ENCODE measurements at regions not wholly inside any gene's neighbourhood (a gene's known extent, or its start where the extent isn't known, plus 50 kb on each side); places are given as distances from the start of the nearest gene placed in this dataset.
"Not testable (repeated sequence)": the region's sequence is repeated elsewhere in the genome, so short reads cannot be mapped to it uniquely, and the experiment has no call there.

DNA sequence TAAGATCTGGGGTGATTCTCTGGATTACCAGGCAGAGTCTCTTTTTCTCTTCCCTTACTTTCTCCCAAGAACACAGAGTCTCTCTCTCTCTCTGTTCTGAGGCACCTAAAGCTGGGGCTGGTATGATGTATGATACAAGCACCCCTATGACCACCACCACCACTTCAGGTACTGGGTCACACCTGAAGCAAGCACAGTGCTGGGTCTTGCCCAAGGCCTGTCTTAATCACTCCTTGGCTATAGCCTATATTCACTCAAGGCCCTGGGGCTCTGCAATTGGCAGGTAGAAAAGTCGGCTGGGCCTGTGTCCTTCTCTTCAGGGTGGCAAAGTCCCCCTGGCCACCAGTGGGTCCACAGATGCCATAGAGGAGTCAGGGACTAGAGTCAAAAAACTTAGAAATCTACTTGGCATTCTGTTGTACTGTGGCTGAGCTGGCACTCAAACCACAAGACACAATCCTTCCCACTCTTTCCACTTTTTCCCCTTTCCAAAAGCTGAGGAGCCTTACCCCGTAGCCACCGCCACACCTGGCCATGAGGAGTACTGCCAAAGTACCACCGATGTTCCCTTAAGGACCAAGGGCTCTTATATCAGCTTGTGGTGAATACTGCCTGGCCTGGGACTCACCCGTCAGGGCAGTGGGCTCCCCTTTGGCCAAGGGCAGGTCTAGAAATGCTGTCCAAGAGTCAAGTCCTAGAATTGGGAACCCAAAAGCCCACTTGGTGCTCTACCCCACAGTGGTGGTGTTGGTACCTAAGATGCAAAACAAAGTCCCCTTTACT is 159.2 kb downstream of the POTEM start:
- not testable (repeated sequence) for DNase-seq

DNA sequence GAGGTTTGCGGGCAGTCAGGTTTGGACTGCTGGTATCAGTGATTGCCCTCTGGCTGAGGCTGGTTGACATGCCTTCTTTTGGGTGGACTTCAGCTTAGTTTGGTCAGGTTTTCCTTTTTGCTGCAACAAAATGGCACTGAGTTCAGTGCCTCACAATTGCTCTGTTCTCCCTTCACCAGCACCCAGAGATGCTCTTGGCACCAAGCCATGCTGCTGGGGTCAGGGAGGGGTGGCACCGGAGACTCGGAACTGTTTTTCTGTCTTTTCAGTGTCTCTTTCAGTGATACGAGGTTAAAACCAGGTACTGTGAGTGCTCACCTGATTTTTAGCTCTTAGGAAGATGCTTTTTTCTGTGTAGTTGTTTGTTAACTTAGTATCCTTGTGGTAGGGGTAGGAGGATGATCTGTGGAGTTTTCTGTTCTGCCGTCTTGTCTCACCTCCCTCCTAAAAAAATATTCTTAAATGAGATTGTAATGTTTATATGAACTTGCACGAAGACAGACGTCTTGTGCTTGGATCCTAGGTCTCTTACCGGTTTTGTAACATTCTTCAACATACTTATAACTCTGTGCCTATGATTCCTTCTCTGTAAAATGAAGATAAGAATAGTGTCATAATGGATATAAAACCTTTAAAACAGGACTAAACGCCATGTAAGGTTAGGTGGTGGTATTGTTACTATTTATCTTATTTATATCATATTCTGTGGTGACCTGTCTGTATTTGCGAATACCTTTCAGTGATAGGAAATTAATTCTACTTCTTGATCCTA is 160.6 kb downstream of the POTEM start:
- not testable (repeated sequence) for DNase-seq

GRCh38 chr14:19131553-19131952 is 164.3 kb downstream of the POTEM start:
- not testable (repeated sequence) for DNase-seq

GRCh38 chr14:19132013-19132835 is 165.0 kb downstream of the POTEM start:
- DNase-seq, result not testable (repeated sequence)

- not testable (repeated sequence) for DNase-seq
Observed at GRCh38 chr14:19132836-19133120, 165.5 kb downstream of the POTEM start.

DNA sequence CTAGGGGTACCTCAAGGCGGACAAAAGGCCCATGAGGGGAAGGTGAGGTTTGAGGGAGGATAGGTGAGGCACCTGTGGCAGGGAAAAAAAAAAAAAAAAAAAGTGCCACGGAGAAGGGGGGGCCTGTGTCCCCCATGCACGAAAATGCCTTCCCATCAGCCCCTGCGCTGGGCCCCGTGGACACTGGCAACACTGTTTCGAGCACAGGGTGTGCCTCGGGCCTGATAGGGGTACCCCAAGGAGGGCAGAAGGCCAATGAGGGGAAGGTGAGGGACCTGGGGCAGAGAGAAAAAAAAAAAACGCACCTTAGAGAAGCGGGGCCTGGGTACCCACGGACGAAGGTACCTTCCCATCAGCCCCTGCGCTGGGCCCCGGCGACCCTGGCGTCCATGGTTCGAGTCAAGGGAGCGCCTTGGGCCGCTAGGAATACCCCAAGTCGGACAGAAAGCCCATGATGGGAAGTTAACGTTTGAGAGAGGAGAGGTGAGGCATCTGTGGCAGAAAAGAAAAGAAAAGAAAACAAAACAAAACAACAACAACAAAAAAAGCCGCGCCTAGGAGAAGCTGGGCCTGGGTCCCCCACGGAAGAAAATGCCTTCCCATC is 190.0 kb downstream of the POTEM start:
- DNase-seq, result not testable (repeated sequence)

GRCh38 chr14:19158012-19158411 is 190.8 kb downstream of the POTEM start:
- not testable (repeated sequence) for DNase-seq

DNA sequence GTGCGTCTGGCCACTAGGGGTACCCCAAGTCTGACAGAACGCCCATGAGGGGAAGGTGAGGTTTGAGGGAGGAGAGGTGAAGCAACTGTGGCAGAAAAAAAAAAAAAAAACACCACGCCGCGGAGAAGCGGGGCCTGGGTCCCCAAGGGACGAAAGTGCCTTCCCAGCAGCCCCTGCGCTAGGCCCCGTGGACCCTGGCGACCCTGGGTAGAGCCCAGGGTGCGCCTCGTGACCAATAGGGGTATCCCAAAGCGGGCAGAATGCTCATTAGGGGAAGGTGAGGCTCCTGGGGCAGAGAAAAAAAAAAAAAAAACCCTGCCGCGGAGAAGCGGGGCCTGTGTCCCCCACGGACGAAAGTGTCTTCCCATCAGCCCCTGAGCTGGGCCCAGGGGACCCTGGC is 191.4 kb downstream of the POTEM start:
- DNase-seq, result not testable (repeated sequence)

- not testable (repeated sequence) for DNase-seq
Observed at GRCh38 chr14:19159003-19159625, 191.9 kb downstream of the POTEM start.

DNA sequence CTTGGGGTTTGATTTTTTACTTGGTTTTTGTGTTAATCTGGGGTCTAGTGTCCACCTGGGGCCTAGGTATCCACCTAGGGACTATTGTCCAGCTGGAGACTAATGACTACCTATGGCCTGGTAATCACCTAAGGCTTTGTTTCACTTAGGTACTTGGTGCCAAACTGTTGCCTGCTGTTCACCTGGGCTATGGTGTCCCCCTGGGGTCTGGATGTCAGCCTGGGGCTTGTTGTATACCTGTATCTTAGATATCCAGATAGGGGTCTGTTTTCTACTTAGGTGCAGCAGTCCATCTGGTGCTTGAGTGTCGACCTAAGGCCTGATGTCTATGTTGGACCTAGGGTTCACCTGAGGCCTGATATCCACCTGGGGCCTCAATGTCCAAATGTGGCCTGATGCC is 193.1 kb downstream of the POTEM start:
- not testable (repeated sequence) for DNase-seq

GRCh38 chr14:19161251-19162033 is 194.2 kb downstream of the POTEM start:
- peak; percentile 44 for DNase-seq

DNA sequence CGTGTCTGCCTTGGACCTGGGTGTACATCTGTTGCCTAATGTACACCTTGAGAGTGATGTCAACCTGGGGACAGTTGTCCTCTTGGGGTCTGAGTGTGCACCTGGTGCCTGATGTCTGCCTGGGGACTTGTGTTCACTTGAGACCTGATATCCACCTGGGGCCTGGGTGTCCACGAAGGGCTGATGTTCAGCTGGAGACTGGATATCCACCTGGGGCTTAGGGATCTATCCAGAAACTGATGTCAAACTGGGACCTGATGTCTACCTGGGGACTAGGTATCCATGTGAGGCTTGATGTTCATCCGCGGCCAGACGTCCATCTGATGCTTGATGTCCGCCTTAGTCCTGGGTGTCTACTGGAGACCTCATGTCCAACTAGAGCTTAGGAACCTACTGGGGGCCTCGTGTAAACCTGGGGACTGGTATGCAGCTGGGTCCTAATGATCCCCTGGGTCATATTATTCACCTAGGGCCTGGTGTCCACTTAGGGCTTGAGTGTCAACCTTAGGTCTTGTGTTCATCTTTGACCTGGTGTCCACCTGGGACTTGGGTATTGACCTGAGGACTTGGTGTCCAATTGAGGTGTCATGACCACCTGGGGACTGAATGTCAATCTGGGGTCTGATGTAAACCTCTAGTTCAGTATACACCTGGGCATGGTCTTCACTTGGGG is 194.9 kb downstream of the POTEM start:
- DNase-seq, result peak; percentile 19

DNA sequence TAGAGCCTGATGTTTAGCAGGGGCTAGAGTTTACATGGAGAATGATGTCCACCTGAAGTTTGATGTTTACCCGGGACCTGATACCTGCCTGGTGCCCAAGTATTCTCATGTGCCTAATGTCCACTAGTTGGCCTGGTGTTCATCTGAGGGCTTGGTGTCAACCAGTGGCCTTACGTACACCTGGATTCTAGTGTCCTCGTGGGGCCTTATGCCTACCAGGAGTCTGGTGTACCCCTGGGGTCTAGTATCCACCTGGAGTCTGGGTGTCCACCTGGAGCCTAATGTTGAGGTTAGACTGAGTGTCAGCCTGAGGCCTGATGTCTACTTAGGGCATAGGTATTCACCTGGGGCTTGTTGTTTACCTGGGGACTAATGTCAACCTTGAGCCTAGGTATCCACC is 195.7 kb downstream of the POTEM start:
- DNase-seq, result not testable (repeated sequence)

- DNase-seq, result not testable (repeated sequence)
Observed at GRCh38 chr14:19163891-19164290, 196.7 kb downstream of the POTEM start.

DNA sequence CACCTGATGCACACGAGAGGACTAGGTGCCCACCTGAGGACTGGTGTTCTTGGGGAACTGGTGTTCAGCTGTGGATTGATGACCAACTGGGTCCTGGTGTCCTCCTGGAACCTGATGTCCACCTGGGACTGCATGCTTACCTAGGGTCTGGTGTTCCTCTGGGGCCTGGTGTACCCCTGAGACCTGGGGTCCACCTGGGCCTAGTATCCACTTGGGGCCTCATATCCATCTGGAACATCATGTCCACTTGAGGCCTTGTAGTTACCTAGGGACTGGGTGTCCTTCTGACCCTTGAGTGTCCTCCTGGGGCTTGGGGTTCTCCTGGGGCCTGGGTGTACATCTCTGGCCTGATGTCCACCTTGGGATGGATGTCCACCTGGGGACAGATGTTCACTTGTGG is 197.2 kb downstream of the POTEM start:
- not testable (repeated sequence) for DNase-seq

GRCh38 chr14:19166056-19166455 is 198.8 kb downstream of the POTEM start:
- not testable (repeated sequence) for DNase-seq

GRCh38 chr14:19167454-19168190 is 200.4 kb downstream of the POTEM start:
- not testable (repeated sequence) for DNase-seq

DNA sequence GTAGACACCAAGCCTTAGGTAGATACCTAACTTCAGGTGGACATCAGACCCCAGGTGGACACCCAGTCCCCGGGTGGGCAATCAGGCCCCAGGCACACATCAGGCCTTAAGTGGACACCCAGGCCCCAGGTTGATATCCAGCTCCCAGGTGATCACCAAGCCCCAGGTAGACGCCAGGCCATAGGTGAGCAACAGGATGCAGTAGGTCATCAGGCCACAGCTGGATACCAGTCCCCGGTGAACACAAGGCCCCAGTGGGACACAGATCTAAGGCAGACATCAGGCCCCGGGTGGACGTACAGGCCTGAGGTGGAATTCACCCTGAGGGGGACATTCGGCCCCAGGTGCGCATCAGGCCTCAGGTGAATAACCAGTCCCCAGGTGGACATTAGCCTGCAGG is 201.0 kb downstream of the POTEM start:
- not testable (repeated sequence) for DNase-seq

DNA sequence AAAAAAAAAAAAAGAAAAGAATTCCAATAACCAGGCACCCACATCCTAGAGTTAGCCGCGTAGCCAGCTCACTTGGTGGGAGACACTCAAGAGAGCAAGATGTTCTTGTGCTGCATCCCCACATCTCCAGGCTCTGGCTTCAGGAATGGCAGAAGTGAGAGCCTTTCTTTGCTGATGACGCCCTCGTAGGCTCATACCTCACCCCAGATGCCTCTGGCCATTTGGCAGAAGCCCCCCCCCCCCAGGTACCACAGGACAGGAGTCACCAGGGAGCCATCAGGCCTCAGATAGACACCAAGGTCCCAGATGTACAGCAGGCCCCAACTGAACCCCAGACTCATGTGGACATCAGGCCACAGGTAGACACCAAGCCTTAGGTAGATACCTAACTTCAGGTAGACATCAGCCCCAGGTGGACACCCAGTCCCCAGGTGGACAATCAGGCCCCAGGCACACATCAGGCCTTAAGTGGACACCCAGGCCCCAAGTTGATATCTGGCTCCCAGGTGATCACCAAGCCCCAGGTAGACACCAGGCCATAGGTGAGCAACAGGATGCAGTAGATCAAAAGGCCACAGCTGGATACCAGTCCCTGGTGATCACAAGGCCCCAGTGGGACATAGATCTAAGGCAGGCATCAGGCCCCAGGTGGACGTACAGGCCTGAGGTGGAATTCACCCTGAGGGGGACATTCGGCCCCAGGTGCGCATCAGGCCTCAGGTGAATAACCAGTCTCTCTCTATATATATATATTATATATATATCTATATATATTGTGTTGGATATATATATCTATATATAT is 202.5 kb downstream of the POTEM start:
- DNase-seq, result not testable (repeated sequence)
